T-helper 17 cell (primary cell): ENCODE measurements at regions not wholly inside any gene's neighbourhood (a gene's known extent, or its start where the extent isn't known, plus 50 kb on each side); places are given as distances from the start of the nearest gene placed in this dataset.

Experiments
- ATAC-seq: fragments of 150-1000 bp; cut with Tn5 transposase; 2 replicates; pipeline ENCODE4 v1.10.0; 2021; ENCODE audit warnings: mild to moderate bottlenecking, moderate library complexity
- DNase-seq, 3 donors: peaks; one replicate each; pipeline versions ENCODE4 v3.0.0 to v3.0.0-alpha.2; 2020 to 2021
- H3K9me3 ChIP-seq: one replicate; pipeline ENCODE4 v1.7.0; 2013; ENCODE audit warnings: low read length, mild to moderate bottlenecking; ENCODE audit not compliant: control insufficient read depth, poor library complexity, severe bottlenecking
- H3K27ac Mint-ChIP-seq: one replicate; pipeline ENCODE4 v1.8.0; 2022; ENCODE audit warnings: mild to moderate bottlenecking, moderate library complexity, mixed read lengths
- H3K27me3 Mint-ChIP-seq: one replicate; pipeline ENCODE4 v1.8.0; 2022; ENCODE audit warnings: mixed read lengths
- H3K36me3 Mint-ChIP-seq: one replicate; pipeline ENCODE4 v1.8.0; 2022; ENCODE audit warnings: low read depth, mixed read lengths
- H3K4me1 Mint-ChIP-seq: one replicate; pipeline ENCODE4 v1.8.0; 2022; ENCODE audit warnings: mild to moderate bottlenecking, mixed read lengths
- H3K4me3 Mint-ChIP-seq: one replicate; pipeline ENCODE4 v1.8.0; 2022; ENCODE audit warnings: mild to moderate bottlenecking, moderate library complexity, mixed read lengths

DNA sequence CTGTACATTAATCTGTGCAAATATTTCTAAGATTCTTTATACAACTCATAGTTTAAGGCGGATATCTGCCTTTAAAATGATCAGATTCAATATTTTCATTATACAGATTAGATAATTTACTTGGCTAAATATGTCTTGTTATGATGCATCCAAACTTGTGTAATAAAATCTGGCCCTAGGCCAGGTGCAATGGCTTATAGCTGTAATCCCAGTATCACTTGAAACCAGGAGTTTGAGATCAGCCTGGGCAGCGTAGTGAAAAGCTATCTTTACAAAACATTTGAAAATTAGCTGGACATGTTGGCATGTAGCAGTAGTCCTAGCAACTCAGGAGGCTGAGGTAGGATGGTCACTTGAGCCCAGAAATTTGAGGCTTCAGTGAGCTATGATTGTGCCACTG, 2002.2 kb upstream of the ACO1 start:
- DNase-seq: no peak
- no peaks in the 10 kb centered on the region for H3K4me1 Mint-ChIP-seq

DNA sequence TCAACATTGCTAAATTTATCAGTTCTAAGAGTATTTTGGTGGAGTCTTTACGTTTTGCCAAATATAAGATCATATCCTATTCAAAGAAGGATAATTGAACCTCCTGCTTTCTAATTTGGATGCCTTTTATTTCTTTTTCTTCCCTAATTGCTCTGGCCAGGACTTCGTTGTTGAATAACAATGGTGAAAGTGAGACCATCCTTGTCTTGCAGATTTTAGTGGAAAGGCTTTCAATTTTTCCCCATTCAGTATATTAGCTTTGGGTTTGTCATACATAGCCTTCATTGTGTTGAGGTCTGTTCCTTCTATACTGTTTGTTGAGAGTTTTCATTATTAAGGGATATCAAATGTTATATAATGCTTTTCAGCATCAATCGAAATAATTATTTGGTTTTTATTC, 1974.2 kb upstream of the ACO1 start:
- H3K9me3 ChIP-seq: no peaks in the 10 kb centered on the region
- ATAC-seq (no peak), DNase-seq (no peak)
- no peaks in the 10 kb centered on the region for H3K4me1 Mint-ChIP-seq
- no peak overlapping the region for H3K4me3 Mint-ChIP-seq
- H3K27me3 Mint-ChIP-seq: no peaks in the 10 kb centered on the region
- no peaks in the 10 kb centered on the region for H3K36me3 Mint-ChIP-seq
- no peak overlapping the region for H3K27ac Mint-ChIP-seq

More for the DNA sequence above, 2002.2 kb upstream of the ACO1 start:
- Mint-ChIP-seq H3K4me3 (no peak overlapping the region), H3K27me3 (no peaks in the 10 kb centered on the region), H3K27ac (no peak overlapping the region), H3K36me3 (no peaks in the 10 kb centered on the region)
- no peaks in the 10 kb centered on the region for H3K9me3 ChIP-seq
- ATAC-seq: no peak

- DNase-seq: no peak
- H3K36me3 Mint-ChIP-seq: no peaks in the 10 kb centered on the region
- no peak overlapping the region for H3K27ac Mint-ChIP-seq
- H3K27me3 Mint-ChIP-seq: no peaks in the 10 kb centered on the region
- no peak overlapping the region for H3K4me3 Mint-ChIP-seq
- H3K9me3 ChIP-seq: no peaks in the 10 kb centered on the region
- H3K4me1 Mint-ChIP-seq: no peaks in the 10 kb centered on the region
- ATAC-seq: no peak
These were observed 1972.9 kb upstream of the ACO1 start for GRCh38 chr9:30411571-30411970.

DNA sequence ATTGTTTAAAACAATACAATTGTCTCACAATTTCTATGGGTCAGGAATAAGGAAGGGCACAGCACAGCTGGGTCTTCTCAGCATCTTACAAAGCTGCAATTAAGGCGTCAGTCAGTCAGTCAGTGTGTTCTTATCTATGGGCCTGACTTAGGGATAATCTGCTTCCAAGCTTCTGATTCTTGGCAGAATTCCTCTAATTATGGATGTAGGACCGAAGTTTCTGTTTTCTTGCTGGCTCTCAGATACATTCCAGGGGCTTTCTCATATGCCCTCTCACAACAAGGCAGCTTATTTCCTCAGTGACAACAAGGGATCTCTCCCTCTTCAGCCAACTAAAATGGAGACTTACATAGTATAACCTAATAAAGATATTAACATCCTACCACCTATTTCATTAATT, 1925.3 kb upstream of the ACO1 start:
- no peaks in the 10 kb centered on the region for H3K27me3 Mint-ChIP-seq
- H3K9me3 ChIP-seq: no peaks in the 10 kb centered on the region
- H3K36me3 Mint-ChIP-seq: no peaks in the 10 kb centered on the region
- no peak overlapping the region for H3K27ac Mint-ChIP-seq
- no peak for DNase-seq
- no peaks in the 10 kb centered on the region for H3K4me1 Mint-ChIP-seq
- no peak for ATAC-seq
- no peak overlapping the region for H3K4me3 Mint-ChIP-seq

DNA sequence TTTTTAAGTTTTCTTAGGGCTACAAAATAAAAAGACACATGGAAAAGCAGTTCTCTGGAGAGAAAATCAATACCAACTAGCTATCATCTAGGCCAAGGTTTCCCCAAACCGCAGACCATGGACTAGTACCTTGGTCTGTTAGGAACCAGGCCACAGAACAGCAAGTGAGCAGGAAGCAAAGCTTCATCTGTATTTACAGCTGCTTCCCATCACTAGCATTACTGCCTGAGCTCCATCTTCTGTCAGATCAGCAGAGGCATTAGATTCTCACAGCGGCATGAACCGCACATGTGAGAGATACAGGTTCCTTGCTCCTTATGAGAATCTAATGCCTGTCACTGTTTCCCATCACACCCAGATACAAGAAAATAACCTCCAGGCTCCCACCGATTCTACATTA, 1907.6 kb upstream of the ACO1 start:
- Mint-ChIP-seq H3K4me1 (no peaks in the 10 kb centered on the region), H3K4me3 (no peak overlapping the region), H3K27me3 (no peaks in the 10 kb centered on the region), H3K36me3 (no peaks in the 10 kb centered on the region), H3K27ac (no peak overlapping the region)
- no peak for ATAC-seq
- no peak for DNase-seq
- H3K9me3 ChIP-seq: no peaks in the 10 kb centered on the region

GRCh38 chr9:30478684-30479083, 1905.8 kb upstream of the ACO1 start:
- no peak overlapping the region for H3K4me3 Mint-ChIP-seq

DNA sequence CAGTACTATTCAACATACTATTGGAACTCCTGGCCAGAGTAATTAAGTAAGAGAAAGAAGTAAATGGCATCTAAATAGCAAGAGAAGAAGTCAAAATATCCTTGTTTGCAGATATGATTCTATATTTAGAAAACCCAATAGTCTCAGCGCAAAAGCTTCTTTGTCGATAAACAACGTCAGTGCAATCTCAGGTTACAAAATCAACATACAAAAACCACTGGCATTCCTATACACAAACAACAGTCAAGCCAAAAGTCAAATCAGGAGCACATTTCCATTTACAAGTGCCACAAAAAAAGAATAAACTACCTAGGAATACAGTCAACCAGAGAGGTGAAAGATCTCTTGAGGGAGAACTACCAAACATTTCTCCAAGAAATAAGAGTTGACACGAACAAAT, 1901.9 kb upstream of the ACO1 start:
- Mint-ChIP-seq H3K4me3 (no peak overlapping the region), H3K27me3 (no peaks in the 10 kb centered on the region), H3K4me1 (no peaks in the 10 kb centered on the region)

More at GRCh38 chr9:30478684-30479083, 1905.8 kb upstream of the ACO1 start:
- no peaks in the 10 kb centered on the region for H3K4me1 Mint-ChIP-seq
- no peak for DNase-seq
- no peaks in the 10 kb centered on the region for H3K36me3 Mint-ChIP-seq
- no peaks in the 10 kb centered on the region for H3K9me3 ChIP-seq
- H3K27me3 Mint-ChIP-seq: no peaks in the 10 kb centered on the region
- no peak overlapping the region for H3K27ac Mint-ChIP-seq
- ATAC-seq: no peak

DNA sequence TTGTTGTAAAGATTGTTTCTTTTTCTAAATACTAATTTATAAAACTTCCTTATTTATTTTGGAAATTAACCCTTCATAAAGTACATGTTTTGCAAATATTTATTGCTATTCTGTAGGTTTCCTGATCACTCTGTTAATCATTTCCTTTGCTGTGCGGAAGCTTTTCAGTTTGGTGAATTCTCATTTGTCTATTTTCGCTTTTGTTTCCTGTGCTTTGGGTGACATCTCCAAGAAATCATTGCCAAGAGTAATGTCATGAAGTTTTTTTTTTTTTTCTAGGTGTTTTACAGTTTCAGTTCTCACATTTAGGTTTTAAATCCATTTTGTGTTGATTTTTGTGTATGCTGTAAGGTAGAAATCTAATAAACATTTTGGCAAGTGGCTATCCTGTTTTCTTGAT, 1899.8 kb upstream of the ACO1 start:
- Mint-ChIP-seq H3K27me3 (no peaks in the 10 kb centered on the region), H3K4me1 (no peaks in the 10 kb centered on the region), H3K36me3 (no peaks in the 10 kb centered on the region), H3K27ac (no peak overlapping the region), H3K4me3 (no peak overlapping the region)
- no peaks in the 10 kb centered on the region for H3K9me3 ChIP-seq
- DNase-seq (no peak), ATAC-seq (no peak)

More for the DNA sequence above, 1901.9 kb upstream of the ACO1 start:
- no peaks in the 10 kb centered on the region for H3K9me3 ChIP-seq
- no peak overlapping the region for H3K27ac Mint-ChIP-seq
- ATAC-seq (no peak), DNase-seq (no peak)
- no peaks in the 10 kb centered on the region for H3K36me3 Mint-ChIP-seq

DNA sequence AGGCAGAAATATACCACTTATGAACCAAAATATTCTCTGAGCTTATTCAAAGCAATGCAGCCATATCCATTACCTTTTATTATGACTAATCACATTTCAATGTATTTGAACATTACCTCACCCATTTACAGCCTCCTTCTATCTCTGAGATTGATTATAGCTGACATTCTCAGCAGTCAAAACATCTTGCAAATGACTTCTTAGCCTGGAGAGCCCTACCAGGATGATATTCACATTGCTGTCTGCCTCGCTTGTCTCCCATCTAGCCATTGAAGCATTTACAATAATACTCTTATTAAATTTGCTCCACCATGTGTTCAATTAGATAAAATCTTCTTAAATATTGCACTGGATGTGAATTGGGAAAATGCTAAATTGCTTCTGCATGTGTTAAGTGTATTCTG, 1879.9 kb upstream of the ACO1 start:
- H3K4me3 Mint-ChIP-seq: no peak overlapping the region
- DNase-seq: no peak
- no peaks in the 10 kb centered on the region for H3K4me1 Mint-ChIP-seq
- no peaks in the 10 kb centered on the region for H3K27me3 Mint-ChIP-seq
- H3K9me3 ChIP-seq: no peaks in the 10 kb centered on the region
- no peaks in the 10 kb centered on the region for H3K36me3 Mint-ChIP-seq
- no peak for ATAC-seq
- H3K27ac Mint-ChIP-seq: no peak overlapping the region

GRCh38 chr9:30505311-30505710, 1879.1 kb upstream of the ACO1 start:
- Mint-ChIP-seq H3K4me3 (no peak overlapping the region), H3K27ac (no peak overlapping the region), H3K27me3 (no peaks in the 10 kb centered on the region), H3K4me1 (no peaks in the 10 kb centered on the region), H3K36me3 (no peaks in the 10 kb centered on the region)
- no peaks in the 10 kb centered on the region for H3K9me3 ChIP-seq
- DNase-seq (no peak), ATAC-seq (no peak)

DNA sequence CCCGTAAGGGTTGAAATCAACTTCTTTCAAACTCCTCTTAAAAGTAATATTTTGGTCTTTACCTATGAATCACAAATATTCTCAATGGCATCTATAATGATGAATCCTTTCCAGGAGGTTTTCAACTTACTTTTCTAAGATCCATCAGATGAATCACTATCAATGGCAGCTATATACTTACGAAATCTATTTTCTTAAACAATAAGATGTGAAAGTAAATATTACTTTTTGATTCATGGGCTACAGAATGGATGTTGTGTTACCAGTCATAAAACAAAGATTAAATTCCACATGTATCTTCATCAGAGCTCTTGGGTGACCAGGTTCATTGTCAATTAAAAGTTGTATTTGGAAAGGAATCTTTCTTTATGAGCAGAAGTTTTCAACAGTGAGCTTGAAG, 1877.7 kb upstream of the ACO1 start:
- no peak for ATAC-seq
- DNase-seq: no peak
- Mint-ChIP-seq H3K4me1 (no peaks in the 10 kb centered on the region), H3K27me3 (no peaks in the 10 kb centered on the region), H3K4me3 (no peak overlapping the region), H3K27ac (no peak overlapping the region), H3K36me3 (no peaks in the 10 kb centered on the region)
- no peaks in the 10 kb centered on the region for H3K9me3 ChIP-seq

DNA sequence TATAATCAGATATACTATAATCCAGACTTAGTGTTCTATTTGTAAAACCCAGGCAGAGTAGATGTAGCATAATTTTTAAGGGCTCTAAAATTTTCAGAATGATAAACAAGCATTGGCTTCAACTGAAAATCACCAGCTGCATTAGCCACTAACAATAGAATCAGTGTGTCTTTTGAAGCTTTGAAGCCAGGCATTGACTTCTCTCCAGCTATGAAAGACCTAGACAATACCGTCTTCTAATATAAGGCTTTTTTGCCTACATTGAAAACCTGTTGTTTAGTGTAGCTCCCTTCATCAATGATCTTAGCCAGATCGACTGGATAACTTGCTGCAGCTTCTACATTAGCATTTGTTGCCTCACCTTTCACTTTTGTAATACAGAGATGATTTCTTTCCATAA, 1877.3 kb upstream of the ACO1 start:
- Mint-ChIP-seq H3K36me3 (no peaks in the 10 kb centered on the region), H3K27me3 (no peaks in the 10 kb centered on the region), H3K27ac (no peak overlapping the region), H3K4me3 (no peak overlapping the region), H3K4me1 (no peaks in the 10 kb centered on the region)
- ATAC-seq: no peak
- DNase-seq: no peak
- H3K9me3 ChIP-seq: no peaks in the 10 kb centered on the region

- no peak overlapping the region for H3K27ac Mint-ChIP-seq
- DNase-seq: no peak
- no peak for ATAC-seq
- no peak overlapping the region for H3K4me3 Mint-ChIP-seq
- H3K27me3 Mint-ChIP-seq: no peaks in the 10 kb centered on the region
- H3K9me3 ChIP-seq: no peaks in the 10 kb centered on the region
- H3K4me1 Mint-ChIP-seq: no peaks in the 10 kb centered on the region
- no peaks in the 10 kb centered on the region for H3K36me3 Mint-ChIP-seq
These were observed 1872.8 kb upstream of the ACO1 start for GRCh38 chr9:30511666-30512065.

DNA sequence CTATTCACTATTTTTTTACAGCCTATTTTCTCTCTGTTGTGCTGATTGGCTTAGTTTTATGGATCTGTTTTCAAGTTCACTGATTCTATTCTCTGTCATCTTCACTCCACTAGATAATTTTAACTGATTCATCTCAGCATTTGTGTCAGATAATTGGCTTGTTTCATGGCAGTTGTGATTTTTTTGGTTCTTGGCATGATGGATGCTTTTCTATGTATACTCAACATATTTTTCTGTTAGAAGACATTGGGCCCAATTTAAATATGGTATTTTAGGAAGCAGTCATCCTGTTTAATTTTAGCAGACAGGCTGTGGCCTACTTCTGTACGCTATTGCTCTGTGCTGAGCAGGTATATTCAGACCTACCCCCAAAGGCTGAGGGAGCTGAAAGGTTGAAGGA, 1865.3 kb upstream of the ACO1 start:
- Mint-ChIP-seq H3K4me3 (no peak overlapping the region), H3K27me3 (no peaks in the 10 kb centered on the region), H3K27ac (no peak overlapping the region), H3K36me3 (no peaks in the 10 kb centered on the region), H3K4me1 (no peaks in the 10 kb centered on the region)
- no peak for ATAC-seq
- no peak for DNase-seq
- H3K9me3 ChIP-seq: no peaks in the 10 kb centered on the region

GRCh38 chr9:30519756-30520155, 1864.7 kb upstream of the ACO1 start:
- Mint-ChIP-seq H3K4me1 (no peaks in the 10 kb centered on the region), H3K27ac (no peak overlapping the region), H3K27me3 (no peaks in the 10 kb centered on the region), H3K4me3 (no peak overlapping the region), H3K36me3 (no peaks in the 10 kb centered on the region)
- no peak for DNase-seq
- no peaks in the 10 kb centered on the region for H3K9me3 ChIP-seq
- no peak for ATAC-seq
